ENCODE measurements at regions not wholly inside any gene's neighbourhood (a gene's known extent, or its start where the extent isn't known, plus 50 kb on each side); places are given as distances from the start of the nearest gene placed in this dataset.

- Histone ChIP-seq H3K27me3 (ENCODE audit: control insufficient read depth, insufficient read depth, low read length) (no peaks in the 10 kb centered on the region), H3K27ac (ENCODE audit: low read depth, low read length) (no peak overlapping the region), H3K36me3 (ENCODE audit: control insufficient read depth, insufficient read depth, low read length) (no peaks in the 10 kb centered on the region), H3K9ac (ENCODE audit: low read length) (no peak overlapping the region), H3K4me1 (ENCODE audit: control insufficient read depth, insufficient read depth, low read length) (no peaks in the 10 kb centered on the region), H3K4me3 (ENCODE audit: low read length) (no peak overlapping the region)
Measured at GRCh38 chr11:95385577-95385976, 154.6 kb upstream of the SESN3 start.

- no peaks in the 10 kb centered on the region for H3K27me3 ChIP-seq (ENCODE audit: control insufficient read depth, insufficient read depth, low read length)
- no peaks in the 10 kb centered on the region for H3K36me3 ChIP-seq (ENCODE audit: control insufficient read depth, insufficient read depth, low read length)
- H3K9ac ChIP-seq (ENCODE audit: low read length) = no peak overlapping the region
- H3K27ac ChIP-seq (ENCODE audit: low read depth, low read length) = no peak overlapping the region
- H3K4me3 ChIP-seq (ENCODE audit: low read length) = no peak overlapping the region
- no peaks in the 10 kb centered on the region for H3K4me1 ChIP-seq (ENCODE audit: control insufficient read depth, insufficient read depth, low read length)
Measured at GRCh38 chr11:95379479-95379878, 148.5 kb upstream of the SESN3 start.

GRCh38 chr11:95378789-95379188, 147.8 kb upstream of the SESN3 start:
- H3K4me1 ChIP-seq (ENCODE audit: control insufficient read depth, insufficient read depth, low read length) = no peaks in the 10 kb centered on the region
- H3K36me3 ChIP-seq (ENCODE audit: control insufficient read depth, insufficient read depth, low read length) = no peaks in the 10 kb centered on the region
- H3K27me3 ChIP-seq (ENCODE audit: control insufficient read depth, insufficient read depth, low read length) = no peaks in the 10 kb centered on the region
- no peak overlapping the region for H3K9ac ChIP-seq (ENCODE audit: low read length)
- no peak overlapping the region for H3K4me3 ChIP-seq (ENCODE audit: low read length)
- H3K27ac ChIP-seq (ENCODE audit: low read depth, low read length) = no peak overlapping the region

GRCh38 chr11:95378111-95378510, 147.1 kb upstream of the SESN3 start:
- no peaks in the 10 kb centered on the region for H3K27me3 ChIP-seq (ENCODE audit: control insufficient read depth, insufficient read depth, low read length)
- no peak overlapping the region for H3K27ac ChIP-seq (ENCODE audit: low read depth, low read length)
- H3K4me1 ChIP-seq (ENCODE audit: control insufficient read depth, insufficient read depth, low read length) = no peaks in the 10 kb centered on the region
- H3K36me3 ChIP-seq (ENCODE audit: control insufficient read depth, insufficient read depth, low read length) = no peaks in the 10 kb centered on the region
- no peak overlapping the region for H3K4me3 ChIP-seq (ENCODE audit: low read length)
- H3K9ac ChIP-seq (ENCODE audit: low read length) = no peak overlapping the region

GRCh38 chr11:95375886-95376285, 144.9 kb upstream of the SESN3 start:
- Histone ChIP-seq H3K9ac (ENCODE audit: low read length) (no peak overlapping the region), H3K4me3 (ENCODE audit: low read length) (no peak overlapping the region), H3K4me1 (ENCODE audit: control insufficient read depth, insufficient read depth, low read length) (no peaks in the 10 kb centered on the region), H3K27ac (ENCODE audit: low read depth, low read length) (no peak overlapping the region), H3K36me3 (ENCODE audit: control insufficient read depth, insufficient read depth, low read length) (no peaks in the 10 kb centered on the region), H3K27me3 (ENCODE audit: control insufficient read depth, insufficient read depth, low read length) (no peaks in the 10 kb centered on the region)

GRCh38 chr11:95375451-95375850, 144.4 kb upstream of the SESN3 start:
- H3K4me1 ChIP-seq (ENCODE audit: control insufficient read depth, insufficient read depth, low read length) = no peaks in the 10 kb centered on the region
- no peaks in the 10 kb centered on the region for H3K27me3 ChIP-seq (ENCODE audit: control insufficient read depth, insufficient read depth, low read length)
- no peak overlapping the region for H3K9ac ChIP-seq (ENCODE audit: low read length)
- no peaks in the 10 kb centered on the region for H3K36me3 ChIP-seq (ENCODE audit: control insufficient read depth, insufficient read depth, low read length)
- H3K4me3 ChIP-seq (ENCODE audit: low read length) = no peak overlapping the region
- H3K27ac ChIP-seq (ENCODE audit: low read depth, low read length) = no peak overlapping the region

- Histone ChIP-seq H3K4me1 (ENCODE audit: control insufficient read depth, insufficient read depth, low read length) (no peaks in the 10 kb centered on the region), H3K9ac (ENCODE audit: low read length) (no peak overlapping the region), H3K4me3 (ENCODE audit: low read length) (no peak overlapping the region), H3K27me3 (ENCODE audit: control insufficient read depth, insufficient read depth, low read length) (no peaks in the 10 kb centered on the region), H3K36me3 (ENCODE audit: control insufficient read depth, insufficient read depth, low read length) (no peaks in the 10 kb centered on the region), H3K27ac (ENCODE audit: low read depth, low read length) (no peak overlapping the region)
Measured at GRCh38 chr11:95374105-95374504, 143.1 kb upstream of the SESN3 start.

DNA sequence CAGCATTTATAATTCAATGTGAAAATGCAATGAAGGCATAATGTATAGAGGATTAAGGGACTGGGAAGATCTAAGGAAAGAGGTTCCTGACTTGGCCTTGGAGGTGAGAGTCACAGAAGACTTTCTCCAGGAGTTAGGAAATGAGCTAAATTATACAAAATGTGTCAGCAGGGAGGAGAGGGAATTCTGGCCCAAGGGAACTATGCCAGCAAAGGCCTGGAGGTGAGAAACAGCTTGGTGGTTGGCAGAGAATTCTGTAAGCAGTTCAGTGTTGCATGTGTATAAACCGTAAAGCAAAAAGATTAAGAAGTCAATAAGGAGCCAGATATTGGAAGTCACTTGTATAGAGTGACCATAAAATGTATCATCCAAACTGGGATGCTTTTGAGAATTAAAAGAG, 142.2 kb upstream of the SESN3 start:
- no peaks in the 10 kb centered on the region for H3K27me3 ChIP-seq (ENCODE audit: control insufficient read depth, insufficient read depth, low read length)
- H3K4me3 ChIP-seq (ENCODE audit: low read length) = no peak overlapping the region
- no peak overlapping the region for H3K9ac ChIP-seq (ENCODE audit: low read length)
- H3K27ac ChIP-seq (ENCODE audit: low read depth, low read length) = no peak overlapping the region
- no peaks in the 10 kb centered on the region for H3K4me1 ChIP-seq (ENCODE audit: control insufficient read depth, insufficient read depth, low read length)
- no peaks in the 10 kb centered on the region for H3K36me3 ChIP-seq (ENCODE audit: control insufficient read depth, insufficient read depth, low read length)

GRCh38 chr11:95372097-95372656, 141.2 kb upstream of the SESN3 start:
- Histone ChIP-seq H3K36me3 (ENCODE audit: control insufficient read depth, insufficient read depth, low read length) (no peaks in the 10 kb centered on the region), H3K4me3 (ENCODE audit: low read length) (no peak overlapping the region), H3K9ac (ENCODE audit: low read length) (no peak overlapping the region), H3K4me1 (ENCODE audit: control insufficient read depth, insufficient read depth, low read length) (no peaks in the 10 kb centered on the region), H3K27ac (ENCODE audit: low read depth, low read length) (no peak overlapping the region), H3K27me3 (ENCODE audit: control insufficient read depth, insufficient read depth, low read length) (no peaks in the 10 kb centered on the region)

DNA sequence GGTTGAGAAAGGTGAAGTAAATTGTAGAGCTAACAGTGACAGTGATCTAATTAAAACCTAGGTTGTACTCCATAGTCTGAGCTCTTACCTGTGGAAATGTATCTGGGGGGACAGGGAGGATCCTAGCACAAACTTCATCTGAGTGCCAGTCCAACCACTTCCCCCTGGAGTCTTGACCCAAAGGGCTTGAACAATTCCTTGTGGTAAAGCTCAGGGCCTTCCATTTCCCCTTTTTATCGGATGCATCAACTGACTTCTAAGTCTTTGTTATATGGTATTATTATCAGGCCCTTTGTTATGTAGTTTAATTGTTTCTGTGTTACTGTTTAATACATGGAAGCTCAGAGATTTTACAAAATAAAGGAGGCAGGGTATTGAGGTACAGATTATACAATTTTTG, 140.2 kb upstream of the SESN3 start:
- no peaks in the 10 kb centered on the region for H3K36me3 ChIP-seq (ENCODE audit: control insufficient read depth, insufficient read depth, low read length)
- no peak overlapping the region for H3K9ac ChIP-seq (ENCODE audit: low read length)
- no peaks in the 10 kb centered on the region for H3K27me3 ChIP-seq (ENCODE audit: control insufficient read depth, insufficient read depth, low read length)
- H3K27ac ChIP-seq (ENCODE audit: low read depth, low read length) = no peak overlapping the region
- H3K4me3 ChIP-seq (ENCODE audit: low read length) = no peak overlapping the region
- no peaks in the 10 kb centered on the region for H3K4me1 ChIP-seq (ENCODE audit: control insufficient read depth, insufficient read depth, low read length)

GRCh38 chr11:95367726-95368125, 136.7 kb upstream of the SESN3 start:
- Histone ChIP-seq H3K27ac (ENCODE audit: low read depth, low read length) (no peak overlapping the region), H3K27me3 (ENCODE audit: control insufficient read depth, insufficient read depth, low read length) (no peaks in the 10 kb centered on the region), H3K4me1 (ENCODE audit: control insufficient read depth, insufficient read depth, low read length) (no peaks in the 10 kb centered on the region), H3K9ac (ENCODE audit: low read length) (no peak overlapping the region), H3K36me3 (ENCODE audit: control insufficient read depth, insufficient read depth, low read length) (no peaks in the 10 kb centered on the region), H3K4me3 (ENCODE audit: low read length) (no peak overlapping the region)

GRCh38 chr11:95365348-95365747, 134.3 kb upstream of the SESN3 start:
- no peak overlapping the region for H3K27ac ChIP-seq (ENCODE audit: low read depth, low read length)
- no peaks in the 10 kb centered on the region for H3K4me1 ChIP-seq (ENCODE audit: control insufficient read depth, insufficient read depth, low read length)
- H3K36me3 ChIP-seq (ENCODE audit: control insufficient read depth, insufficient read depth, low read length) = no peaks in the 10 kb centered on the region
- no peaks in the 10 kb centered on the region for H3K27me3 ChIP-seq (ENCODE audit: control insufficient read depth, insufficient read depth, low read length)
- H3K4me3 ChIP-seq (ENCODE audit: low read length) = no peak overlapping the region
- H3K9ac ChIP-seq (ENCODE audit: low read length) = no peak overlapping the region

DNA sequence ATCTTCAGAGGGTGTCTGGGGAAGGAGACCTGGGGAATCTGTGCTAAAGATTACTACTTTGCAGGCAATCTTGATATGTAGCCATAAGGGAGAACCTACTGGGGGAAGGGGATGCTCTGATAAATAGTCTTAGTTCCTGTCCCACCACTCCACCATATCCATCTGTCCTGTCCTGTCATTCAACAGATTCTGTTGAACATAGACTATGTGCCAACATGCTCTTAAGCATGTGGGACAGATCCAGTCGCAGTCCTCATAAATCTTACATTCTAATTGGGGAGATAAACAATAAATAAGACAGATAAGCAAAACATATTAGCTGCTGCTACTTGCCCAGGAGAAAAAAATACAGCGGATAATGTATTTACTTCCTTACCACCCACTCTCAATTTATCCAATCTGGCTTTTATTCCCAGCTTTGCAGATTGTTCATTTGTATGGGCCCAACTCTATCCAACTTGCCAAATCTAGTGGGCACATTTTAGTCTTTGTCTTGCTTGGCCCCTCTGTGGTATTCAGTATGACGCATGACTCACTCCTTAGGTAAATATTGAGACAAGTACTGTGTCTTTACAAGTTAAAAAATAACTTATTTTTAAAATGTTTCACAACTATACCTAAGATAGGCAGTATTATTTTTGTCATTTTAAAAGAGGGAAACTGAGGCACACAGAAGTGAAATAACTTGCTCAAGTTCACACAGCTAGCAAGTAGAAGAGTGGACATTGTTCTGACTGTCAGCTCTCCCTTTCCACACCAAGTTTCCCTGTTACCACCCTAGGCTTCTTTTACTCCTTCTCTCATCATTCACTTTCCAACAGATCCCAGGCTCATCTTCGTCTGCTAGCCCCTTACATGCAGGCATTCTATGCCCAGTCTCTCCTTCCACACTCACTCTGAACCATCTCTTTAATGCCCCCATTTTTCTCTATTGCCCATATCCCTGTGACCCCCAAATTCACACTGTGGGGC, 133.6 kb upstream of the SESN3 start:
- Histone ChIP-seq H3K27ac (ENCODE audit: low read depth, low read length) (no peak overlapping the region), H3K36me3 (ENCODE audit: control insufficient read depth, insufficient read depth, low read length) (no peaks in the 10 kb centered on the region), H3K9ac (ENCODE audit: low read length) (no peak overlapping the region), H3K4me1 (ENCODE audit: control insufficient read depth, insufficient read depth, low read length) (no peaks in the 10 kb centered on the region), H3K27me3 (ENCODE audit: control insufficient read depth, insufficient read depth, low read length) (no peaks in the 10 kb centered on the region), H3K4me3 (ENCODE audit: low read length) (no peak overlapping the region)

All from rectal smooth muscle tissue (tissue), 1 donor.